Adipocyte (in vitro differentiated cells): ENCODE measurements at regions not wholly inside any gene's neighbourhood (a gene's known extent, or its start where the extent isn't known, plus 50 kb on each side); places are given as distances from the start of the nearest gene placed in this dataset.
A peak's percentile ranks its signal among the peaks of the same experiment; 100 is the strongest.

ENCODE experiments used
- DNase-seq: peaks from one replicate; pipeline ENCODE4 v3.0.0-alpha.2; 2015; ENCODE audit warnings: low read depth
- H3K27me3 ChIP-seq: replicated peaks from 2 replicates; pipeline ENCODE4 v1.7.0; 2013; ENCODE audit warnings: mild to moderate bottlenecking, low read length, moderate library complexity; ENCODE audit not compliant: control insufficient read depth, insufficient read depth
- H3K36me3 ChIP-seq: 2 replicates; pipeline ENCODE4 v1.7.0; 2013; ENCODE audit warnings: low read length, mild to moderate bottlenecking, moderate library complexity; ENCODE audit not compliant: control insufficient read depth, insufficient read depth, severe bottlenecking
- H3K4me1 ChIP-seq: 2 replicates; pipeline ENCODE4 v1.7.0; 2013; ENCODE audit warnings: mild to moderate bottlenecking, low read length, moderate library complexity; ENCODE audit not compliant: control insufficient read depth, insufficient read depth
- H3K4me3 ChIP-seq: 2 replicates; pipeline ENCODE4 v1.7.0; 2013; ENCODE audit warnings: mild to moderate bottlenecking, low read length, moderate library complexity
- H3K9ac ChIP-seq: 2 replicates; pipeline ENCODE4 v1.7.0; 2013; ENCODE audit warnings: mild to moderate bottlenecking, low read length, moderate library complexity
- H3K9me3 ChIP-seq: 2 replicates; pipeline ENCODE4 v1.7.0; 2013; ENCODE audit warnings: mild to moderate bottlenecking, low read length, moderate library complexity; ENCODE audit not compliant: control insufficient read depth

GRCh38 chr17:65404761-65405160 lies 156.7 kb downstream of the AXIN2 start:
- Histone ChIP-seq H3K4me3 (no peak overlapping the region), H3K27me3 (peaks cover 3% of the 10 kb centered on the region), H3K9me3 (no peaks in the 10 kb centered on the region), H3K36me3 (no peaks in the 10 kb centered on the region), H3K9ac (no peak overlapping the region), H3K4me1 (peaks cover 12% of the 10 kb centered on the region)
- no peak for DNase-seq

- no peak for DNase-seq
- Histone ChIP-seq H3K4me3 (no peak overlapping the region), H3K27me3 (peaks cover 3% of the 10 kb centered on the region), H3K9me3 (no peaks in the 10 kb centered on the region), H3K9ac (no peak overlapping the region), H3K36me3 (no peaks in the 10 kb centered on the region), H3K4me1 (peaks cover 12% of the 10 kb centered on the region)
Observed at GRCh38 chr17:65403626-65404025, 157.8 kb downstream of the AXIN2 start.

GRCh38 chr17:65402513-65403496 lies 158.6 kb downstream of the AXIN2 start:
- no peaks in the 10 kb centered on the region for H3K9me3 ChIP-seq
- no peak overlapping the region for H3K4me3 ChIP-seq
- H3K4me1 ChIP-seq = peaks cover 16% of the 10 kb centered on the region
- no peaks in the 10 kb centered on the region for H3K36me3 ChIP-seq
- no peak overlapping the region for H3K9ac ChIP-seq
- no peak for DNase-seq
- peaks cover 3% of the 10 kb centered on the region for H3K27me3 ChIP-seq

GRCh38 chr17:65401561-65401960 lies 159.9 kb downstream of the AXIN2 start:
- H3K9ac ChIP-seq = no peak overlapping the region
- H3K9me3 ChIP-seq = no peaks in the 10 kb centered on the region
- DNase-seq = no peak
- no peaks in the 10 kb centered on the region for H3K36me3 ChIP-seq
- H3K27me3 ChIP-seq = peaks cover 3% of the 10 kb centered on the region
- H3K4me1 ChIP-seq = peaks cover 5% of the 10 kb centered on the region
- no peak overlapping the region for H3K4me3 ChIP-seq

- Histone ChIP-seq H3K27me3 (peaks cover 3% of the 10 kb centered on the region), H3K36me3 (no peaks in the 10 kb centered on the region), H3K4me1 (peaks cover 5% of the 10 kb centered on the region), H3K9ac (no peak overlapping the region), H3K9me3 (peaks cover 3% of the 10 kb centered on the region), H3K4me3 (no peak overlapping the region)
- DNase-seq = no peak
Observed at GRCh38 chr17:65400701-65401100, 160.7 kb downstream of the AXIN2 start.

GRCh38 chr17:65398040-65398787 lies 163.2 kb downstream of the AXIN2 start:
- H3K9me3 ChIP-seq = peaks cover 6% of the 10 kb centered on the region
- DNase-seq = no peak
- H3K27me3 ChIP-seq = peaks cover 15% of the 10 kb centered on the region
- H3K4me1 ChIP-seq = peaks cover 5% of the 10 kb centered on the region
- no peak overlapping the region for H3K9ac ChIP-seq
- no peak overlapping the region for H3K4me3 ChIP-seq
- no peaks in the 10 kb centered on the region for H3K36me3 ChIP-seq

- no peak for DNase-seq
- Histone ChIP-seq H3K27me3 (peaks cover 15% of the 10 kb centered on the region), H3K9me3 (peaks cover 6% of the 10 kb centered on the region), H3K9ac (no peak overlapping the region), H3K4me3 (no peak overlapping the region), H3K4me1 (peaks cover 5% of the 10 kb centered on the region), H3K36me3 (no peaks in the 10 kb centered on the region)
Observed at GRCh38 chr17:65395924-65396323, 165.5 kb downstream of the AXIN2 start.

GRCh38 chr17:65394811-65395472 lies 166.5 kb downstream of the AXIN2 start:
- H3K4me3 ChIP-seq = no peak overlapping the region
- H3K9me3 ChIP-seq = peaks cover 6% of the 10 kb centered on the region
- no peaks in the 10 kb centered on the region for H3K36me3 ChIP-seq
- peaks cover 10% of the 10 kb centered on the region for H3K4me1 ChIP-seq
- H3K9ac ChIP-seq = no peak overlapping the region
- peaks cover 15% of the 10 kb centered on the region for H3K27me3 ChIP-seq
- DNase-seq = no peak

GRCh38 chr17:65393514-65393913 lies 167.9 kb downstream of the AXIN2 start:
- H3K9me3 ChIP-seq = peaks cover 6% of the 10 kb centered on the region
- H3K27me3 ChIP-seq = peaks cover 15% of the 10 kb centered on the region
- H3K36me3 ChIP-seq = no peaks in the 10 kb centered on the region
- no peak overlapping the region for H3K4me3 ChIP-seq
- no peak overlapping the region for H3K9ac ChIP-seq
- peaks cover 23% of the 10 kb centered on the region for H3K4me1 ChIP-seq
- peak; percentile 7 for DNase-seq

- peaks cover 18% of the 10 kb centered on the region for H3K4me1 ChIP-seq
- H3K36me3 ChIP-seq = no peaks in the 10 kb centered on the region
- H3K9ac ChIP-seq = no peak overlapping the region
- peak; percentile 44 for DNase-seq
- H3K9me3 ChIP-seq = no peaks in the 10 kb centered on the region
- peaks cover 7% of the 10 kb centered on the region for H3K27me3 ChIP-seq
- H3K4me3 ChIP-seq = no peak overlapping the region
Observed at GRCh38 chr17:65389949-65390348, 171.5 kb downstream of the AXIN2 start.

GRCh38 chr17:65389426-65389825 lies 172.0 kb downstream of the AXIN2 start:
- Histone ChIP-seq H3K36me3 (no peaks in the 10 kb centered on the region), H3K27me3 (peaks cover 3% of the 10 kb centered on the region), H3K9ac (no peak overlapping the region), H3K4me3 (no peak overlapping the region), H3K9me3 (no peaks in the 10 kb centered on the region), H3K4me1 (peaks cover 18% of the 10 kb centered on the region)
- peak; percentile 51 for DNase-seq
